KMS-11 (cell line): ENCODE measurements at regions not wholly inside any gene's neighbourhood (a gene's known extent, or its start where the extent isn't known, plus 50 kb on each side); places are given as distances from the start of the nearest gene placed in this dataset.
A peak's percentile ranks its signal among the peaks of the same experiment; 100 is the strongest.

Experiments
- H2AFZ ChIP-seq: fragments of 200-600 bp; sonication (generic); 2 replicates; pipeline ENCODE4 v1.6.1; 2016; ENCODE audit warnings: antibody characterized with exemption, mixed run types, low read depth
- H3K27ac ChIP-seq: fragments of 200-600 bp; sonication (generic); 2 replicates; pipeline ENCODE4 v1.6.1; 2016; ENCODE audit warnings: mild to moderate bottlenecking, mixed run types
- H3K27me3 ChIP-seq: fragments of 200-600 bp; sonication (generic); 2 replicates; pipeline ENCODE4 v1.6.1; 2017; ENCODE audit warnings: mild to moderate bottlenecking, low read depth, mixed run types, moderate library complexity; ENCODE audit not compliant: insufficient read depth
- H3K36me3 ChIP-seq: fragments of 200-600 bp; sonication (generic); 2 replicates; pipeline ENCODE4 v1.6.1; 2017; ENCODE audit warnings: mild to moderate bottlenecking, mixed run types; ENCODE audit not compliant: insufficient read depth
- H3K4me1 ChIP-seq: fragments of 200-600 bp; sonication (generic); 2 replicates; pipeline ENCODE4 v1.6.1; 2016; ENCODE audit warnings: mild to moderate bottlenecking, low read depth, mixed run types; ENCODE audit not compliant: poor library complexity, severe bottlenecking
- H3K4me2 ChIP-seq: fragments of 200-600 bp; sonication (generic); 2 replicates; pipeline ENCODE4 v1.7.0; 2016; ENCODE audit warnings: mild to moderate bottlenecking, mixed run types
- H3K4me3 ChIP-seq: fragments of 200-600 bp; sonication (generic); IDR thresholded peaks from 2 replicates; pipeline ENCODE4 v1.6.1; 2017; ENCODE audit warnings: low read depth, low read length, mixed read lengths; ENCODE audit not compliant: insufficient read depth
- H3K79me2 ChIP-seq: fragments of 200-600 bp; sonication (generic); 2 replicates; pipeline ENCODE4 v1.6.1; 2016; ENCODE audit warnings: low read depth, mixed run types; ENCODE audit not compliant: insufficient read depth
- H3K9ac ChIP-seq: fragments of 200-600 bp; sonication (generic); 2 replicates; pipeline ENCODE4 v1.6.1; 2016; ENCODE audit warnings: mild to moderate bottlenecking, mixed run types
- H4K20me1 ChIP-seq: fragments of 200-600 bp; sonication (generic); 2 replicates; pipeline ENCODE4 v1.6.1; 2016; ENCODE audit warnings: mild to moderate bottlenecking, mixed run types; ENCODE audit not compliant: insufficient read depth
- CTCF ChIP-seq: fragments of 200-600 bp; sonication (generic); conservative IDR thresholded peaks from 2 replicates; pipeline ENCODE4 v1.6.1; 2017; ENCODE audit warnings: low read depth, mild to moderate bottlenecking, antibody characterized with exemption, low read length, moderate library complexity, mixed read lengths

- no peaks in the 10 kb centered on the region for H3K36me3 ChIP-seq
- H3K4me1 ChIP-seq: no peaks in the 10 kb centered on the region
- H3K4me2 ChIP-seq: no peak overlapping the region
- H4K20me1 ChIP-seq: no peaks in the 10 kb centered on the region
- no peak for TF ChIP-seq CTCF
- no peak overlapping the region for H3K27ac ChIP-seq
- H3K79me2 ChIP-seq: no peaks in the 10 kb centered on the region
- H2AFZ ChIP-seq: no peak overlapping the region
- no peaks in the 10 kb centered on the region for H3K27me3 ChIP-seq
- H3K9ac ChIP-seq: no peak overlapping the region
- H3K4me3 ChIP-seq: no peak overlapping the region
Observed at GRCh38 chr5:85030316-85031084, 645.8 kb upstream of the EDIL3 start.

GRCh38 chr5:85049020-85049419, 664.3 kb upstream of the EDIL3 start:
- peak; percentile 50 for TF ChIP-seq CTCF
- Histone ChIP-seq H3K4me2 (no peak overlapping the region; the same call in 1 of the 2 replicates), H2AFZ (0 out of 2 replicates have a peak overlapping the region, but pooled peaks have one; percentile 39), H3K4me3 (no peak overlapping the region), H3K9ac (no peak overlapping the region), H3K27me3 (no peaks in the 10 kb centered on the region), H3K36me3 (no peaks in the 10 kb centered on the region), H3K79me2 (no peaks in the 10 kb centered on the region), H4K20me1 (no peaks in the 10 kb centered on the region), H3K4me1 (peaks cover 16% of the 10 kb centered on the region), H3K27ac (no peak overlapping the region)

GRCh38 chr5:85052826-85053225, 668.1 kb upstream of the EDIL3 start:
- no peaks in the 10 kb centered on the region for H3K79me2 ChIP-seq
- H3K9ac ChIP-seq: no peak overlapping the region
- TF ChIP-seq CTCF: no peak
- H3K4me3 ChIP-seq: no peak overlapping the region
- H4K20me1 ChIP-seq: no peaks in the 10 kb centered on the region
- H3K36me3 ChIP-seq: no peaks in the 10 kb centered on the region
- H3K4me1 ChIP-seq: peaks cover 11% of the 10 kb centered on the region
- no peak overlapping the region for H2AFZ ChIP-seq
- H3K4me2 ChIP-seq: no peak overlapping the region
- no peaks in the 10 kb centered on the region for H3K27me3 ChIP-seq
- no peak overlapping the region for H3K27ac ChIP-seq

GRCh38 chr5:85069659-85070640, 685.3 kb upstream of the EDIL3 start:
- H3K36me3 ChIP-seq: no peaks in the 10 kb centered on the region
- H3K27me3 ChIP-seq: no peaks in the 10 kb centered on the region
- no peaks in the 10 kb centered on the region for H3K4me1 ChIP-seq
- H4K20me1 ChIP-seq: no peaks in the 10 kb centered on the region
- no peak overlapping the region for H3K9ac ChIP-seq
- no peak for TF ChIP-seq CTCF
- H2AFZ ChIP-seq: no peak overlapping the region
- no peaks in the 10 kb centered on the region for H3K79me2 ChIP-seq
- H3K27ac ChIP-seq: no peak overlapping the region
- H3K4me2 ChIP-seq: no peak overlapping the region
- no peak overlapping the region for H3K4me3 ChIP-seq
